ENCODE measurements at regions not wholly inside any gene's neighbourhood (a gene's known extent, or its start where the extent isn't known, plus 50 kb on each side); places are given as distances from the start of the nearest gene placed in this dataset.

DNA sequence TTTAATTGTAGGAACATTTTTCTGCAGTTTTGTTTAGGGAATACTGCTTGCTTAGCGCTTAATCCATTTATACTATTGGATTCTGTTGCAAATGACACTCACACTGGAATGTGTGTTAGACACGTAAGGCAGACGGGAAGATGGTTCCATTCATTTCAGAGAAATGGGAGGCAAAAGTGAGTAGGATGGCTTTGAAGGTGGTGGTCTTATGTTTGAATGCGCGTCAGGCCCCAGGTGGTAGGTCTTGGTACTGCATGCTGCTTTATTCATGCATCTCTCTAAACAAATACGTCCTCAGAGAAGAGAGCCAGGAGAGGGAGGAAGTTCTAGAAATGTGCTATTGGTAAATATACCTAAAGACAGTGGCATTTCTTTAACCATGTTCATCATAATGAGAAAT is 997.6 kb upstream of the RBFOX1 start:
- TF ChIP-seq, protein P1, sequence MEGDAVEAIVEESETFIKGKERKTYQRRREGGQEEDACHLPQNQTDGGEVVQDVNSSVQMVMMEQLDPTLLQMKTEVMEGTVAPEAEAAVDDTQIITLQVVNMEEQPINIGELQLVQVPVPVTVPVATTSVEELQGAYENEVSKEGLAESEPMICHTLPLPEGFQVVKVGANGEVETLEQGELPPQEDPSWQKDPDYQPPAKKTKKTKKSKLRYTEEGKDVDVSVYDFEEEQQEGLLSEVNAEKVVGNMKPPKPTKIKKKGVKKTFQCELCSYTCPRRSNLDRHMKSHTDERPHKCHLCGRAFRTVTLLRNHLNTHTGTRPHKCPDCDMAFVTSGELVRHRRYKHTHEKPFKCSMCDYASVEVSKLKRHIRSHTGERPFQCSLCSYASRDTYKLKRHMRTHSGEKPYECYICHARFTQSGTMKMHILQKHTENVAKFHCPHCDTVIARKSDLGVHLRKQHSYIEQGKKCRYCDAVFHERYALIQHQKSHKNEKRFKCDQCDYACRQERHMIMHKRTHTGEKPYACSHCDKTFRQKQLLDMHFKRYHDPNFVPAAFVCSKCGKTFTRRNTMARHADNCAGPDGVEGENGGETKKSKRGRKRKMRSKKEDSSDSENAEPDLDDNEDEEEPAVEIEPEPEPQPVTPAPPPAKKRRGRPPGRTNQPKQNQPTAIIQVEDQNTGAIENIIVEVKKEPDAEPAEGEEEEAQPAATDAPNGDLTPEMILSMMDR (optimal IDR thresholded peaks at IDR 0.05 in 1 of 3, IDR thresholded peaks at IDR 0.05 in 1 of 3, conservative IDR thresholded peaks at IDR 0.05 in 1 of 3; ENCODE audit: extremely low read depth in 1 of 3, insufficient read depth in 2 of 3, low read length in 3 of 3), result peak in 2 of 3 experiments; percentile 30 to 43
- no peak for TF ChIP-seq EZH2 (IDR thresholded peaks at IDR 0.05; ENCODE audit: low read length)

Measured in keratinocyte (primary cell).